HG02970 (cell line): ENCODE measurements at regions not wholly inside any gene's neighbourhood (a gene's known extent, or its start where the extent isn't known, plus 50 kb on each side); places are given as distances from the start of the nearest gene placed in this dataset.
"Not testable (repeated sequence)": the region's sequence is repeated elsewhere in the genome, so short reads cannot be mapped to it uniquely, and the experiment has no call there.

ENCODE experiments used
- ATAC-seq: cut with Tn5 transposase; IDR thresholded peaks from one replicate; pipeline ENCODE4 v1.9.1; 2021; ENCODE audit warnings: mild to moderate bottlenecking, moderate library complexity, moderate number of reproducible peaks; ENCODE audit not compliant: unreplicated experiment, low FRiP score

DNA sequence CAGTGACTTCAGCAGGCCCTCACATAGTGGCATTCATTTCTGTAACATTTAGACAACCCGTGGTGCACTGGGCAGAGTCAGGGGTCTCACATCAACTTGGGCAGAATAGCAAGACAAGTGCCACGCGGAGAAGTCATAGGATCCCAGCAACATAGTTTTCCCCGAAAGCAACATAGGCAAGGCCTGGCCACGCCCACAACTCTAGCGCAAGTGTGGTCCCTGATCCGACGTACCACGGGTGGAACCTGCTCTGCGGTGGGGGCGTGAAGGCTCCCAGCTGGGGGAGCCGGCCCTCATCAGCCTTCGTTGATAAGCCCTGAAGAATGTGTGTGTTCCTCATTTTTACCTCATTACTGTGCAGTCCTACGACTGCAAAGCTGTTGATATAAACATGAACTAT, 261.2 kb downstream of the EIPR1 start:
- no peak for ATAC-seq

DNA sequence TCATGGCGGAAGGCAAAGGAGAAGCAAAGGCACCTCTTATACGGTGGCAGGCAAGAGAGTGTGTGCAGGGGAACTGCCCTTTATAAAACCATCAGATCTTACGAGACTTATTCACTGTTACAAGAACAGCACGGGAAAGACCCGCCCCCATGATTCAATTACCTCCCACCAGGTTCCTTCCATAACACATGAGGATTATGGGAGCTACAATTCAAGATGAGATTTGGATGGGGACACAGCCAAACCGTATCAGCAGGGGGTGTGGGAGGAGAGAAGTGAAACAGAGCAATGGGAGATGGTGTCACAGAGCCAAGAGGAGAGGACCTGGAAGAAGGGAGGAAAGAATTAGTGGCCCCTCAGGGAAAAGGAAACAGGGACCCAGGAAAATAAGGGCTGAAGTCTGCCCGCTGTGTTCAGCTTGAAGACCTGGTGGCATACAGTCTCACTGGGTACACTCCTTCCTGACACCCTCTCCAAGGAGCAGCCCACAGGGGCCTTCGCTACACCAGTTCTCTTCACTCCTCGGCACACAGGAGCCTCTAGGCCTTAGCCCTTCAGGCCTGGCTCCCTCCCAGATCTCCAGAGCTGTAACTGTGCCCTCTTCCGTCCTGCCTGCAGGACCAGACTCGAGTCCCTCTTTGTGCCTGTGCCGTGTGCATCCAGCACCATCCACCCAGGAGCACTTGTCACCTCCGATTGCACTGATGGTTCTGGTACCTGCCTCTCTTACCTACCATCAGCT, 262.1 kb downstream of the EIPR1 start:
- ATAC-seq, result no peak

DNA sequence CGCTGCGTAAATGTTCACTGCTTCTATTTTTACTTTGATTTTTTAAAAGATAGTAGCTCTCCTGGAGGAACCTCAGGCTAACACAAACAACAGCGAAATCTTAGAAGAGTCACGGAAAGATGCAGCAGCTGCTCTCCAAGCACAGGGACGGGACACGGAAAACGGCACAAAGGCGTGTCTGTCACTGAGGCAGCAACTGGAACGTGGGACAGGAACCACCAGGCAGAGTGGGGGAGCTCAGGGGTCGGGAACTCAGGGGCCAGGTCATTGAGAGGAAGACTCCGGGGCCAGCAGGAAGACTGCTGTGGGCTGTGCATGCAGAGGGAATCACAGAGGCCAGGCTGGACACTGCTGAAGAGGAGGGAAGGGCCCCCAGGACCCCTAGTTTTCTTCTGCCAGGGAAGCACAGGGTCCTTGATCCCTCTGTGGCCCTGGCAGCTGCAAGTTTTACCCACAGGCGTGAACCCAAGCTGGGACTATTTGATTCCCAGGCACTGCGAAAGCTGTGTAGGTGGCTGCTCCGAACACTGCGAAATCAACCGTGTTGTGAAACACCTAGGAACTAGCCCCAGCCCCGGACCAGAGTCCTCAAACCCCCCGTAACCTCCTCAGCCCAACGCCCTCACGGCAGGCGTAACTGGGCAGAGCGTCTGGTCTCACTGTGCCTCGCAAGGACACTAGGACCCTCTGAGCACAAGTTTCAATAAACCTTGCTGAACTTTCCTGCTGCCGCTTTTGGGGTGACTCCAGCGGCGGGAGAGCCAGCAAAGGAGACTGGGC, 263.0 kb downstream of the EIPR1 start:
- ATAC-seq, result no peak

DNA sequence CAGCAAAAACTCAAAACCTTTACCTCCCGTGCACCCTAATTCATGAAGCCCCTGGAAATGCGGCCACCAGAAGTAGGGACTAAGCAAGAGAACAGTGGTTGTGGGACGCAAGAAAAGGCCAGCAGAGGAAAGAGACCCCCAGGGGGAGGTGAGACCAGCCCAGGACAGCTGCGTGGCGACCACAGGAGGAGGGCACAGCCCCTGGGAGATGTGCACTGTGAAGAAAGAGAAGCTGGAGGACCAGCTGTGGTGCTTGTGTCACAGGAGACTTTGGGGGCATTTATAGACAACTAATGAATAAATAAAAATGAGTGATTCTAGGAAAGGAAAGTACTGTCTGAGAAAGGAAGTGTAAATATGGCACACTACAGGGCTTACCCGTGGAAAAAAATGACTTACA, 263.8 kb downstream of the EIPR1 start:
- no peak for ATAC-seq

DNA sequence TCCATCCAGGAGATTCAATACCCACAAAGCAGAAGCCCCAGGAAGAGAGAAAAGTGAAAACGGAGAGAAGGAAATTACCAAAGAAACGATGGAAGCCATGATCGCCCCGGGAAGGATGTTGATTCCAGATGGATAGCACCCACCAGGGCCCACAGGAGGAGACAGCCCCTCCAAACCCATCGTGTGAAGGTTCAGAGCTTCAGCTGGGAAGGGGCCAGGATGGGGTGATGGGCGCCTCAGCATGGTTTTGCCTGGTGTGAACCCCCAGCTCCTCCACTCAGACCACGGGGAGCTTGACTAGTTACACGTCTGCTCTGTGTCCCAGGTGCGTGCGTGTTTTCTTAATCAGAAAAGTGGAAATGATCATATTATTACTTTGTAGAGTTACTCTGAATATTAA, 264.5 kb downstream of the EIPR1 start:
- no peak for ATAC-seq

DNA sequence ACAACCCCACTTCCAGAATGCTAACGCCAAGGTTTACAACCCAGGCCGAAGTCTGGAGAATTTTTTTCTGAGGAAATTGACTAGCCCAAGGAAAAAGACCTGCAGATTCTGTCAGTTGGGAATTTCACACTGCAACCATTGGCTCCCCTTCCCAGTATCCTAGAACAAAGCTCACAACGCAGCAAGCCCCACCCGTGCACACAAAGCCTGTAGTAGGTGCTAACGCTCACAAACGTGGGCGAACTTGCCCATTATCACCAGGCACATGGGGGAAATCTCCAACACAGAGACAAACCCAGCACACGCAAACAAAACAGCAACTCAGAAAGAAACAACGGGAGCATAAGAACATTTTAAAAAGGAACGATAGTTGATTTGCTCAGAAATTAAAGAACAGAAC, 265.1 kb downstream of the EIPR1 start:
- no peak for ATAC-seq

DNA sequence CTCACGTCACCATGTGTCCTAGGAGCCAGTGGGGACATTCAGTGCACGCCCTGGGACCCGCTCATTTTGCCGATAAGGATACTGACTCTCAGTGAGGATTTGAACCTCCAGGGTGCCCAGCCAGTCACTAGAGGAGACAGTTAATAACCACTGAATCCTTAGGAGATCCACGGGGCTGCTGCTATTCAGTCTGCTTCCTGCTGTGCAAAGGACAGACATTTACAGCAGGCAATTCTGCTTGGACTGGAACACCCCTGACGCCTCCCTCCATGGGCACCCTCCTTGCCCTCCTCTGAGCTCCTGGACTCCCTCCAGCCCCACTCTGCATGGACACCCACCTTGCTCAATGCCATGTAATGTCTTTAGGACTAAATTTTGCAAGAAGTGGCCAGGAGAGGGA, 265.5 kb downstream of the EIPR1 start:
- ATAC-seq, result no peak

DNA sequence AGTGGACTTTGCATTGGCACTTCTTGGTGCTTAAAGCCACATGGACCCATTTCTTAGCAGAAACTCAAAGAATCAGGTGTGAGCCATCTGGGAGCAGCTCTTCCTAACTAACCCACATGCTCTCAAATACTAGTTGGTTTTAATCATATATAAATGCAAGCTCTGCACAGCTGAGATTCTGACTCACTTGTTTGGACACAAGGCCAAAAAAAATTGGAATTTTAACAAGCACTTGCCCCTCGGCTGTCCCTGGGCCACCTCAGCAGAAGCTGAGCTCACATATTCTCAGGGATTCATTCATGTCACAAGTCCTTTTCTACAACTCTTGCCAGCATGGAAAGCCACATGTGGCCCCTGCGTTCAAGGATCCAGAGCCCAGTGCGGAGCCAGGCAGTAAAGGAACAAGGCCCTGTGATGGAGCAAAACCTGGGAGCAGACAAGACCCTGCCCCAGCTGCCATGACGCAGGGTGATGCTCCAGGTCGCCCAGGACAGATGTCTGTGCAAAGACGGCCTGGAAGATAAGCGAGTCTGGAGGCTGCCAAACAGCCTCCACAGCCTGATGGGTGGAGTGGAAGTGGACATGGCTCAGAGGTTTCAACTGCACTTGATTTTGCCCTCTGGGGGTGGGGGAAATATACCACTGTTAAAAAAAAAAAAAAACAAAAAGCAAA, 266.5 kb downstream of the EIPR1 start:
- ATAC-seq, result no peak

DNA sequence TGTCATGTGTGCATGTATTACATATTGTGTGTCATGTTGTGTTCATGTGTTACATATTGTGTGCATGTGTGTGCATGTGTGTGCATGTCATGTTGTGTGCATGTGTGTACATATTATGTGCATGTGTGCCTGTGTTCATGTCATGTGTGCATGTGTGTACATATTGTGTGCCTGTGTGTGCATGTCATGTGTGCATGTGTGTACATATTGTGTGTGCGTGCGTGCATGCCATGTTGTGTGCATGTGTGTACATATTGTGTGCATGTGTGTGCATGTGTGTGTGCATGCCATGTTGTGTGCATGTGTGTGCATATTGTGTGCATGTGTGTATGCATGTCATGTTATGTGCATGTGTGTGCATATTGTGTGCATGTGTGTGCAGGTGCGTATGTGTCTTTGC, 267.1 kb downstream of the EIPR1 start:
- ATAC-seq, result no peak

DNA sequence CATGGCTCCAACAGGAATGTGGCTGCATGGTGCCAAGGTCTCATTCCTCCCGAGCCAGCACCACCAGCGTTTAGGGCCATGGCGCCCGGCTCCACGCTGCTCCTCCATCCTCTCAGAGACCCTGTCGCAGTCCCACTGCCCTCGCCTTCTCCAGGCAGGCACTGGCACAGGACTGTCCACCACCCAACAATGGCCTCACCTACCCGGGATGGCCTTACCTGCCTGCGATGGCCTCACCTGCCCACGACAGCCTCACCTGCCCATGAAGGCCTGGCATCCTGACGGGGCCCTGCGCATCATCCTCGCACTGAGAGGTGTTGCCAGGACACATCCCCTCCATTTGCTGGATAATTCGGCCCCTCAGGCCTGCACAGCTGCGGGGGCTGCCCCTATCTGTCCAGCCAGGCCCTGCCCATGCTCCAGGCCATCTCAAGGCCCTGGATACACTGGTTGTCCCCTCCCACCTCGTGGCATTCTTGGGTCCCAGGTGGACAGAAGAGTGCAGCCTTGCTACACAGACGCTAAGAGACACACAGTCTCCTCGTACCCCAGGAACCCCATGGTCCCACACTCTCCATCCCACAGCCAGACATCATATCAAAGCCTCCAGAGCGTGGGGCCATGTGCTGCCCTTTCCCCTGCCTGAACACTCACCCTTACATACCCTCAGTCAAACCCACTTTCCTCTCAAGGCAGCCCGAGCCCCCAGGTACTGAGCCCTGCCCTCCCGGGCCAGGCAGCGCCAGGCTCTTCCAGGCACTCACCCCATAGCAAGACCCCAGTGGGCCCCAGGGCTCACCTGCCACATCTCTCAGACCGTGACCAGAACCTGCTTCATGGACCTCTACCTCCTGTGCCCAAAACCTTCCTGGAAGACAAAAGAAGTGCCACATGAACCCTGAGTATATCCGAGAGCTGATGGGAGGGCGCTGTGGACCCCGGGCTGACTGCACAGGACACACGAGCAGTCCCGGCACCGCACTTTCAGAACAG, 268.6 kb downstream of the EIPR1 start:
- no peak for ATAC-seq

DNA sequence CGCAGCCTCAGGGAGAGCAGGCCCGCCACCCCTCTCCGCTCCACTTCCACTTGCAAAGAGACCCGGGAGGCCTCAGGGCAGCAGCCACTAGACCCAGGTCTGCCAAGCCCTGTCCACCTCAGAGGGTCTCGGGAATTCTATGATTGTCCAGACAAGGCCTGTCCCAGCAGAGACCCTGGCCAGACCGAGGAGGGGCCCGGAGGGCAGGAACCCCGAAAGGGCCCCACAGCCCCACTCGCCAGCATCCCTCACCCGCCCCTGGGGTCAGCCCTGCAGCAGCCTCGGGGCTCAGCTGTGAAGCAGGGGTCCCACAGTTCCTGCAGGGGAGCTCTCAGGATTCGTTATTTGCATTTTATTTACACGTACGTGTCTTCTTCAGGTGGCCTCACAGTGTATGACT, 269.5 kb downstream of the EIPR1 start:
- no peak for ATAC-seq

DNA sequence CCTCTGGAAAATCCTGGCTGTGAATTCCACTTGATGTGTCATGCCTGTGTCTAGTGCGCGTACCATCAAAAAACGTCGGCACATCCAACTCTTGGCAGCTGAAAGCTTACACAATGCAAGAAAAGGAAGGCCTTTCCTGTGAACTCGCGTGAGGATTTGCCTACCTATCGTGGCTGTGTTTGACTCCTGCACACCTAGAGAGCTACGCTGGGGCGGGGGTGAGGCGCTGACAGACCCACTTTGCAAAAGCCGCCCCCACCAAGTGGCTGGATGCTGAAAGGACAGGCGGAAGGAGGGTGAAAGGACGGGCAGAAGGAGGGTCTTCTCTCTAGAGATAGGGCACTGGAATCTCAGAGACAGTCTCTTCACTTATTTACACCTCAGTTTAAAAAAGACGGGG, 270.1 kb downstream of the EIPR1 start:
- no peak for ATAC-seq

DNA sequence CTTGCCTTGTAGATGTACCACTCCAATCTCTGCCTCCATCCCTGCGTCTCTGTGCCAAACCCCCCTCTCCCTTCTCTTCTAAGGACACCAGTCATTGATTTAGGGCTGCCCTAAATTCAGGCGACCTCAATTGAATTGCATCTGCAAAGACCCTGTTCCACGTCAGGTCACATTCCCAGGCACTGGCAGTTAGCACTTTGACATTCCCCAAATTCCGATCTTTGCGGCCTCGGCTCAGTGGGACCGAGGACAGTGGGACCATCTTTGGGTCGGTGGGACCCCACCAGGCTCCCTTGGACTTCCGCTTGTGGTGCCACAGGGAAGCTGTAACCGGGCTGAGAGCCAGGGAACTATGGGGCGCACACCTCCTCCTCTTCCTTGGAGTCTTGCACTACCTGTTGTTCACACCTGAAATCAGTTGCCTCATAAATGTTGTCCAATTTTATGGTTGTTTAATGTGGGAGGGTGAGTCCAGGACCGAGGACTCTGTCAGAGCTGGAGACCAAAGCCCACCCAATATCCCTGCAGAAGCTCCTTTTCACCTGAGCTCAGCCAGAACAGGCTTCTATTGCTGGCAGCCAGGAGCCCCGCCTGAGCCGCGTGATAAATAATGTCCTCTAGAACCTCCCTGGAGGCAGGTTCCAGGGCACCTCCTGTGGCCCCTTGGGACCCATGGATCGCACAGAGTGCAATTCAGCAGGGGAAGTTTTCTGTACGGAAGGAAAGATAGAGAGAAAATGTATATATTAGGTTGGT, 271.6 kb downstream of the EIPR1 start:
- ATAC-seq, result no peak

DNA sequence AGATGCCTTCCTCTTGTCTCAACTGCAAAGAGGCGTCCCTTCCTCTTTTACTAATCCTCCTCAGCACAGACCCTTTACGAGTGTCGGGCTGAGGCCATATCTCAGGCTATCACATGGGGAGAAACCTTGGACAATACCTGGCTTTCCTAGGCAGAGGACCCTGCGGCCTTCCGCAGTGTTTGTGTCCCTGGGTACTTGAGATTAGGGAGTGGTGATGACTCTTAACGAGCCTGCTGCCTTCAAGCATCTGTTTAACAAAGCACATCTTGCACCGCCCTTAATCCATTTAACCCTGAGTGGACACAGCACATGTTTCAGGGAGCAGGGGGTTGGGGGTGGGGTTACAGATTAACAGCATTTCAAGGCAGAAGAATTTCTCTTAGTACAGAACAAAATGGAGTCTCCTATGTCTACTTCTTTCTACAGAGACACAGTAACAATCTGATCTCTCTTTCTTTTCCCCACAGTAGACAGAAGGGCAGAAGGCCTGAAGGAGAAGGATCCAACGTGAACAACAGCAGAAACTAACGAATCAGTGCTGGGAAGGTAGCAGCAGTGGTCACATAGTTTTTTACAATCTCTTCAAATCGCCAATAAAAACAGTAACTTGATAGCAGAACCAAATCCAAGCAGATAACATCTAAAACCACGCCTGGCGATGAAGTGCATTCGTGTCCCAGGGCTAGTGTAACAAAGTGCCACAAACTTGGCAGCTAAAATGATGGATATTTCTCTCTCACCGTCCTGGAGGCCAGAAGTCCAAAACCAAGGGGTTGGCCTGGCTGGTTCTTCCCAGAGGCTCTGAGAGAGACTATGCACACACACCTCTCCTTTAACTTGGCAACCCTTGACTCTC, 272.4 kb downstream of the EIPR1 start:
- ATAC-seq, result not testable (repeated sequence)

DNA sequence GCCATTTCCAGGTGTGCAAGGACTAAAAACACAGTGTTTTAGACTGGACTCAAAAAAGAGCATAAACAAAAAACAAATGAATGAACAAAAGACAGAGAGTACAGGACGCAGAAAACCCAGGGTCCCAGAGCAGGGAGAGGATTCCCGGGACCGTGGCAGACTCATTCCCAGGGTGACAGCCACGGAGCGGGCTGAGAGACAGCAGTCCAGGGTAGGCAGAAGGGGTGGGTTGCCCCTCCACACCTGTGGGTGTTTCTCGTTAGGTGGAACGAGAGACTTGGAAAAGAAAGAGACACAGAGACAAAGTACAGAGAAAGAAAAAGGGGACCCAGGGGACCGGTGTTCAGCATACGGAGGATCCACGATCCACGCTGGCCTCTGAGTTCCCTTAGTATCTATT, 273.4 kb downstream of the EIPR1 start:
- ATAC-seq, result no peak

DNA sequence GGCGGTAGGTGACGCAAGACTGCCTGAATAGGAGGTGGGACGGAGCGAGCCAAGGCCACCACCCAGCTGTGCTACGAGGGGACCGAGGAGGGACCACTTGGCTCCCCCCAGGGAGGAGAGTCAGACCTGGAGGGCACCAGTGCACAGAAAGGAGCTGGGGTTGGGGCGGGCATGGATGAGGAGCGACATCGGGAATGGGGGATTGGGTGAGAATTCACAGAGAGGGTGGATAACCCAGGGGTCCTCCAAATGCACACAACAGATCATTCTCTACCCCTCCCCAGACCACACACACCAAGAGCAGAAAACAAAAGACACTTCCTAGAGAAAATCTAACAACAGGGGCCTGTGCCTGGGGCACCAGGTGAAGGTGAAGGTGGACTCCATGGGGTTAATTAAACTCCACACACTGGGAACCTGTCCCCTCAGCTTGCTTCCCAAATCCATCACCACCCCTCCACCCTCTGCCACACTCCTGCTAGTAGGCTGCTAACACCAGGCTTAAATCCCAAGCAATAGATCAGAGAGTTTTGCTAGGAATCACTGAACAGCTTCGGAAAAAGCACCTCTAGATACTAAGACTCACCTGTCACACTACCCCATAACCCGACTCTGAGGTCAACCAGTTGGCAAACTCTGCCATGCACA, 274.6 kb downstream of the EIPR1 start:
- no peak for ATAC-seq

DNA sequence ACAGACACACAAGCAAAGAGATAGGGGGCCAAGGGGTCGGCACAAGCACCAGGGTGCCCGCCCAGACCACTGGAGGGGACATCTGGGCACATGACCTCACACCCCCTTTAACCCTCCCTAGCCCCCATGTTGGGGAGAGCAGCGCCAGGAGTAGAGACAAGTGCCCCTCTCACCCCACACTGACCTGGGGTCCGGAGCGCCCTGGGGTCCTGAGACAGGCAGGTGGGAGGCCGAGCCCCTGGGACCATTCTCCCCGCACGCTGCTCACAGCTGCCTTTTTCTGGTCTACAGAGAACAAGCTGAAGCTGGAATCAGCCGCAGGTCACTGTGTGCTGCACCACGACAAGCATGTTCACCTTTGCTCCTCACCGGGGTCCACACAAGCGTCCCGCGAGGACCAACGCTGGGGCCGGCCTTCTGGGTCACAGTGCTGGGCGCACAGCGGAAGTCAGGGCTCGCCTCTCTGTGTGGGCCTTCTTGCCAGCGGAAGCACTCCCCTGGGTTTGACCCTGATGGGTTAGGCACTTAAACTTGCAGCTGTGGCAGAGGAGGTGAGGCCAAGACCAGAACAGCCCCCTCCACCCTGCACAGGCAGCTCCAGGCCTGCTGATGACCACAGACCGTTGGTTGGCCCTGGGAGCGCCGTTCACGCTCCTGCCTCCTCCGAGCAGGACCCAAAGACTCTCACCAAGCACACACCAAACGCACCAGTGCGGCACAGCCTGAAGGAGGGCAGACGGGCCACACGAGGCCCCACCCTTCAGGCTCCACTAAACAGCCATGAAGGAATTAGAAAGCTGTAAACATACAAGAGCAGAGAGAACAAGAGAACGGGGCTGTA, 275.3 kb downstream of the EIPR1 start:
- no peak for ATAC-seq
